SK-N-MC (cell line): ENCODE measurements at regions not wholly inside any gene's neighbourhood (a gene's known extent, or its start where the extent isn't known, plus 50 kb on each side); places are given as distances from the start of the nearest gene placed in this dataset.

ENCODE experiments used
- EZH2 ChIP-seq: fragments of 200-600 bp; sonication (generic); IDR thresholded peaks from one replicate; pipeline ENCODE4 v1.6.1; 2017; ENCODE audit warnings: antibody characterized with exemption
- POLR2AphosphoS5 ChIP-seq: IDR thresholded peaks from 2 replicates; pipeline ENCODE4 v1.6.1; 2012; ENCODE audit warnings: mild to moderate bottlenecking, low read depth, low read length, borderline replicate concordance

GRCh38 chr4:20126906-20127305 lies 124.8 kb upstream of the SLIT2 start:
- TF ChIP-seq POLR2AphosphoS5 = no peak
- no peak for TF ChIP-seq EZH2
